DND-41 (cell line): ENCODE measurements at regions not wholly inside any gene's neighbourhood (a gene's known extent, or its start where the extent isn't known, plus 50 kb on each side); places are given as distances from the start of the nearest gene placed in this dataset.

ENCODE experiments used
- ATAC-seq: fragments of 200-7000 bp; cut with Tn5 transposase; 3 replicates; pipeline ENCODE4 v1.9.1; 2021; ENCODE audit warnings: low read depth; ENCODE audit not compliant: insufficient read depth
- DNase-seq: peaks from one replicate; pipeline ENCODE4 v3.0.0-alpha.2; 2020
- H2AFZ ChIP-seq: 2 replicates; pipeline ENCODE4 v1.6.0; 2012; ENCODE audit warnings: low read depth, low read length
- H3K27ac ChIP-seq: 2 replicates; pipeline ENCODE4 v1.5.1; 2012; ENCODE audit warnings: low read length, inconsistent platforms
- H3K27me3 ChIP-seq: fragments of 200-600 bp; sonication (generic); 2 replicates; pipeline ENCODE4 v1.6.0; 2012; ENCODE audit warnings: low read length, mild to moderate bottlenecking, inconsistent platforms; ENCODE audit not compliant: insufficient read depth, poor library complexity
- H3K36me3 ChIP-seq: 2 replicates; pipeline ENCODE4 v1.5.1; 2012; ENCODE audit warnings: low read length, inconsistent platforms; ENCODE audit not compliant: insufficient read depth
- H3K4me1 ChIP-seq: 2 replicates; pipeline ENCODE4 v1.5.1; 2012; ENCODE audit warnings: mild to moderate bottlenecking, low read length; ENCODE audit not compliant: insufficient read depth
- H3K4me2 ChIP-seq: 2 replicates; pipeline ENCODE4 v1.6.0; 2012; ENCODE audit warnings: mild to moderate bottlenecking, moderate library complexity, low read length, inconsistent platforms; ENCODE audit not compliant: insufficient read depth
- H3K4me3 ChIP-seq, 2 experiments: fragments of 200-600 bp in 1 of 2; shearing (Covaris generic) in 1 of 2; 2 replicates each; pipeline ENCODE4 v1.5.1; 2012 to 2016; ENCODE audit warnings: inconsistent platforms in 2 of 2, low read length in 2 of 2, mild to moderate bottlenecking in 2 of 2, low read depth in 1 of 2, moderate library complexity in 1 of 2
- H3K79me2 ChIP-seq: 2 replicates; pipeline ENCODE4 v1.6.0; 2012; ENCODE audit warnings: low read length, inconsistent platforms; ENCODE audit not compliant: insufficient read depth
- H3K9ac ChIP-seq: 2 replicates; pipeline ENCODE4 v1.6.0; 2012; ENCODE audit warnings: low read depth, mild to moderate bottlenecking, inconsistent platforms, low read length, moderate library complexity
- H3K9me3 ChIP-seq: 2 replicates; pipeline ENCODE4 v1.5.1; 2012; ENCODE audit warnings: low read length, moderate library complexity, mild to moderate bottlenecking, inconsistent platforms; ENCODE audit not compliant: insufficient read depth, severe bottlenecking
- H4K20me1 ChIP-seq: 2 replicates; pipeline ENCODE4 v1.6.0; 2012; ENCODE audit warnings: low read length; ENCODE audit not compliant: insufficient read depth
- CTCF ChIP-seq: IDR thresholded peaks from 2 replicates; pipeline ENCODE4 v1.5.1; 2012; ENCODE audit warnings: borderline replicate concordance, low read length, moderate library complexity, mild to moderate bottlenecking; ENCODE audit not compliant: poor library complexity, severe bottlenecking; ENCODE audit errors: extremely low read depth
- EZH2 ChIP-seq: IDR thresholded peaks from 3 replicates; pipeline ENCODE4 v1.6.1; 2012; ENCODE audit warnings: borderline replicate concordance, low read depth, mild to moderate bottlenecking, moderate library complexity, low read length, inconsistent platforms; ENCODE audit not compliant: severe bottlenecking

GRCh38 chr20:60667641-60668040 is 584.4 kb upstream of the CDH4 start:
- H4K20me1 ChIP-seq = no peaks in the 10 kb centered on the region
- no peak overlapping the region for H2AFZ ChIP-seq
- H3K79me2 ChIP-seq = no peaks in the 10 kb centered on the region
- ATAC-seq = no peak
- no peak overlapping the region for H3K4me2 ChIP-seq
- no peaks in the 10 kb centered on the region for H3K9me3 ChIP-seq
- H3K4me3 ChIP-seq = no peak overlapping the region
- H3K27ac ChIP-seq = no peak overlapping the region
- H3K9ac ChIP-seq = no peak overlapping the region
- no peak for DNase-seq
- H3K27me3 ChIP-seq = peaks cover 14% of the 10 kb centered on the region
- no peaks in the 10 kb centered on the region for H3K4me1 ChIP-seq
- no peak for TF ChIP-seq CTCF
- no peak for TF ChIP-seq EZH2
- H3K36me3 ChIP-seq = no peaks in the 10 kb centered on the region

GRCh38 chr20:60669211-60669610 is 582.9 kb upstream of the CDH4 start:
- no peak for ATAC-seq
- Histone ChIP-seq H3K79me2 (no peaks in the 10 kb centered on the region), H3K9ac (no peak overlapping the region), H3K9me3 (no peaks in the 10 kb centered on the region), H3K4me1 (no peaks in the 10 kb centered on the region), H3K27me3 (peaks cover 10% of the 10 kb centered on the region), H2AFZ (no peak overlapping the region), H3K36me3 (no peaks in the 10 kb centered on the region), H3K27ac (no peak overlapping the region), H3K4me2 (no peak overlapping the region), H3K4me3 (no peak overlapping the region), H4K20me1 (no peaks in the 10 kb centered on the region)
- TF ChIP-seq EZH2 (no peak), CTCF (no peak)
- no peak for DNase-seq

- TF ChIP-seq EZH2 (no peak), CTCF (no peak)
- DNase-seq = no peak
Observed at GRCh38 chr20:60676011-60676410, 576.0 kb upstream of the CDH4 start.

GRCh38 chr20:60677819-60678218 is 574.2 kb upstream of the CDH4 start:
- H3K4me1 ChIP-seq = no peaks in the 10 kb centered on the region
- no peaks in the 10 kb centered on the region for H3K36me3 ChIP-seq
- no peak overlapping the region for H3K4me3 ChIP-seq
- H3K4me2 ChIP-seq = no peak overlapping the region
- DNase-seq (no peak), ATAC-seq (no peak)
- no peak overlapping the region for H2AFZ ChIP-seq
- H3K9me3 ChIP-seq = no peaks in the 10 kb centered on the region
- H4K20me1 ChIP-seq = no peaks in the 10 kb centered on the region
- TF ChIP-seq CTCF = no peak
- no peak for TF ChIP-seq EZH2
- peaks cover 6% of the 10 kb centered on the region for H3K27me3 ChIP-seq
- H3K9ac ChIP-seq = no peak overlapping the region
- no peak overlapping the region for H3K27ac ChIP-seq
- H3K79me2 ChIP-seq = no peaks in the 10 kb centered on the region

More at GRCh38 chr20:60676011-60676410, 576.0 kb upstream of the CDH4 start:
- Histone ChIP-seq H3K4me3 (no peak overlapping the region), H3K27ac (no peak overlapping the region), H3K9ac (no peak overlapping the region), H3K4me2 (no peak overlapping the region), H3K79me2 (no peaks in the 10 kb centered on the region), H3K9me3 (no peaks in the 10 kb centered on the region), H2AFZ (no peak overlapping the region), H3K4me1 (no peaks in the 10 kb centered on the region), H4K20me1 (no peaks in the 10 kb centered on the region), H3K27me3 (peaks cover 6% of the 10 kb centered on the region), H3K36me3 (no peaks in the 10 kb centered on the region)
- ATAC-seq = no peak
